GM12874 (cell line): ENCODE measurements at regions not wholly inside any gene's neighbourhood (a gene's known extent, or its start where the extent isn't known, plus 50 kb on each side); places are given as distances from the start of the nearest gene placed in this dataset.

ENCODE experiments used
- CTCF ChIP-seq: IDR thresholded peaks from 2 replicates; pipeline ENCODE4 v1.5.1; 2011; ENCODE audit warnings: low read depth, mild to moderate bottlenecking, control low read depth, low read length, moderate library complexity; ENCODE audit not compliant: insufficient read depth

GRCh38 chr9:95635986-95636671 lies 119.4 kb upstream of the PTCH1 start:
- TF ChIP-seq CTCF: no peak

- no peak for TF ChIP-seq CTCF
Measured at GRCh38 chr9:95634536-95634935, 117.8 kb upstream of the PTCH1 start.

- no peak for TF ChIP-seq CTCF
Measured at GRCh38 chr9:95634114-95634513, 117.3 kb upstream of the PTCH1 start.

GRCh38 chr9:95629585-95629984 lies 112.8 kb upstream of the PTCH1 start:
- TF ChIP-seq CTCF: no peak

GRCh38 chr9:95627802-95628201 lies 111.0 kb upstream of the PTCH1 start:
- no peak for TF ChIP-seq CTCF

GRCh38 chr9:95626885-95627558 lies 110.3 kb upstream of the PTCH1 start:
- TF ChIP-seq CTCF: no peak

- TF ChIP-seq CTCF: no peak
Measured at GRCh38 chr9:95626341-95626740, 109.6 kb upstream of the PTCH1 start.
